A673 (cell line): ENCODE measurements at regions not wholly inside any gene's neighbourhood (a gene's known extent, or its start where the extent isn't known, plus 50 kb on each side); places are given as distances from the start of the nearest gene placed in this dataset.

Experiments
- BruUV-seq: library from RNA; stranded (reverse); fragments of 400-500 nt; replicated peaks from 2 replicates; lab custom pipeline; 2021; lab: Mats Ljungman, UMichigan
- CTCF ChIA-PET: fragments of 300-600 bp; sonication (Branson Sonifier 250); formaldehyde crosslinking; loops from one replicate; lab custom pipeline; 2022; ENCODE audit warnings: antibody characterized with exemption; lab: Charles Lee
- POLR2A ChIA-PET: fragments of 300-600 bp; sonication (Branson Sonifier 250); formaldehyde crosslinking; loops from one replicate; lab custom pipeline; 2022; ENCODE audit warnings: antibody characterized with exemption; ENCODE audit not compliant: low non-redundant PET; lab: Charles Lee
- DNase-seq: peaks from one replicate; pipeline ENCODE4 v3.0.0-alpha.2; 2015; ENCODE audit warnings: low spot score
- H3K27ac ChIP-seq: fragments of 200-600 bp; sonication (generic); 2 replicates; pipeline ENCODE4 v1.5.1; 2016; ENCODE audit warnings: mixed run types, low read depth, mild to moderate bottlenecking, mixed read lengths, antibody characterized with exemption, low read length; ENCODE audit not compliant: poor library complexity, severe bottlenecking
- H3K27me3 ChIP-seq: fragments of 200-600 bp; sonication (generic); replicated peaks from 2 replicates; pipeline ENCODE4 v1.6.1; 2017; ENCODE audit warnings: mixed run types, low read depth, mild to moderate bottlenecking, mixed read lengths, antibody characterized with exemption, low read length; ENCODE audit not compliant: insufficient read depth, poor library complexity
- H3K36me3 ChIP-seq: fragments of 200-600 bp; sonication (generic); 2 replicates; pipeline ENCODE4 v1.6.1; 2016; ENCODE audit warnings: mixed run types, mild to moderate bottlenecking, mixed read lengths, antibody characterized with exemption, low read length; ENCODE audit not compliant: insufficient read depth, poor library complexity, severe bottlenecking
- H3K4me1 ChIP-seq: fragments of 200-600 bp; sonication (generic); 2 replicates; pipeline ENCODE4 v1.6.1; 2017; ENCODE audit warnings: mixed run types, mild to moderate bottlenecking, mixed read lengths, antibody characterized with exemption, low read length; ENCODE audit not compliant: insufficient read depth, poor library complexity, severe bottlenecking
- H3K4me3 ChIP-seq: fragments of 200-600 bp; sonication (generic); 2 replicates; pipeline ENCODE4 v1.5.1; 2016; ENCODE audit warnings: low read depth, mixed run types, mild to moderate bottlenecking, mixed read lengths, low read length; ENCODE audit not compliant: poor library complexity, severe bottlenecking
- H3K9me3 ChIP-seq: fragments of 200-600 bp; sonication (generic); 2 replicates; pipeline ENCODE4 v1.6.1; 2016; ENCODE audit warnings: mixed run types, low read depth, mild to moderate bottlenecking, mixed read lengths, antibody characterized with exemption, low read length; ENCODE audit not compliant: poor library complexity, severe bottlenecking
- EZH2 ChIP-seq: fragments of 200-600 bp; sonication (generic); IDR thresholded peaks from 2 replicates; pipeline ENCODE4 v1.6.1; 2017; ENCODE audit warnings: borderline replicate concordance, low read depth, mild to moderate bottlenecking, mixed read lengths, antibody characterized with exemption, low read length; ENCODE audit not compliant: poor library complexity, severe bottlenecking
- intact Hi-C: fragments of 100-400 bp; cut with micrococcal nuclease; formaldehyde crosslinking; loops from one replicate; pipeline ENCODE4 v1.10.0; 2022; ENCODE audit not compliant: unreplicated experiment
- TF ChIP-seq, protein P1 (sequence below): fragments of 300-800, 200-600 bp; sonication (generic); conservative IDR thresholded peaks from 2 replicates; pipeline ENCODE4 v1.5.1; 2017; ENCODE audit warnings: low read depth, mild to moderate bottlenecking, antibody characterized with exemption, low read length, moderate library complexity, mixed read lengths

DNA sequence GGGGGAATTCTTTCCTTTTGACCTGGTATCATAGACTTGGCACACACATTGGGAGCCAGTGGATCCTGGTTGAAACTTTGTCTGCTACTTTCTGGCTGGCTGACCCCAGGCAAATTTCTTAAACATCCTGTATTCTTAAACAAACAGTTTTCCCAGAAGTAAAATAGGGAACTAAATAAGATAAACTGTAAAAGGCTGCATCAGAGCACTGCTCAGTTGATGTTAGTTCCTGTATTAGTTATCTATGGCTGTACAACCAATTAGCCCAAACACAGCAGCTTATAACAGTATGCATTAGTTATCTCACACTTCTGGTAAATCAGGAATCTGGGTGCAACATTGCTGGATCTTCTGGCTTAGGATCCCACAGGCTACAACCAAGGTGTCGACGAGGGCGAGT is 73.1 kb upstream of the SLCO3A1 start:
- Histone ChIP-seq H3K4me3 (no peak overlapping the region), H3K27me3 (no peaks in the 10 kb centered on the region), H3K27ac (no peak overlapping the region), H3K9me3 (no peaks in the 10 kb centered on the region), H3K4me1 (no peaks in the 10 kb centered on the region), H3K36me3 (no peaks in the 10 kb centered on the region)
- DNase-seq, result no peak
- intact Hi-C loops, result no loop called here
- CTCF ChIA-PET, result interaction anchor here (0.7 kb wide), 1 partner anchor 9 kb away, joined by 3 read pairs; no protein-coding TSS in a partner anchor
- POLR2A ChIA-PET, result no interaction called here
- TF ChIP-seq EZH2, result no peak
- TF ChIP-seq, protein P1, sequence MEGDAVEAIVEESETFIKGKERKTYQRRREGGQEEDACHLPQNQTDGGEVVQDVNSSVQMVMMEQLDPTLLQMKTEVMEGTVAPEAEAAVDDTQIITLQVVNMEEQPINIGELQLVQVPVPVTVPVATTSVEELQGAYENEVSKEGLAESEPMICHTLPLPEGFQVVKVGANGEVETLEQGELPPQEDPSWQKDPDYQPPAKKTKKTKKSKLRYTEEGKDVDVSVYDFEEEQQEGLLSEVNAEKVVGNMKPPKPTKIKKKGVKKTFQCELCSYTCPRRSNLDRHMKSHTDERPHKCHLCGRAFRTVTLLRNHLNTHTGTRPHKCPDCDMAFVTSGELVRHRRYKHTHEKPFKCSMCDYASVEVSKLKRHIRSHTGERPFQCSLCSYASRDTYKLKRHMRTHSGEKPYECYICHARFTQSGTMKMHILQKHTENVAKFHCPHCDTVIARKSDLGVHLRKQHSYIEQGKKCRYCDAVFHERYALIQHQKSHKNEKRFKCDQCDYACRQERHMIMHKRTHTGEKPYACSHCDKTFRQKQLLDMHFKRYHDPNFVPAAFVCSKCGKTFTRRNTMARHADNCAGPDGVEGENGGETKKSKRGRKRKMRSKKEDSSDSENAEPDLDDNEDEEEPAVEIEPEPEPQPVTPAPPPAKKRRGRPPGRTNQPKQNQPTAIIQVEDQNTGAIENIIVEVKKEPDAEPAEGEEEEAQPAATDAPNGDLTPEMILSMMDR, result no peak
- no TSS peak for BruUV-seq

DNA sequence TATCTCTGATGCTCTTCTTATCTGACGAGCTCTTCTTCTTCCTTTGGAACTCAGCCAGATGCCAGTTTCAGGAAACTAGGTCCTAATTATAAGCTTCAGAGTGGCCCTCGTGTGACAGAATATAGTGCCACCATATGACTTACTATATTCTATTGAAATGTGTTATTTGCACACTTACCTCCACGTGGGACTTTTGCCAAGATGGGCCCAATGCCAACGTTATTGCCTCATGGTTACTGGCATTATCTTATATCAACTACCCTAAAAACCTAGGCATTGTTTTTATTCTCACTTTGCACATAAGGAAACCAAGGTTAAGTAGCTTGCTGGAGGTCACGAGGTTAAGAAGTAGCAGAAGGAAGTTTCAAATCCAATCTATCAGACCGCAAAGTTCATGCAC is 71.3 kb upstream of the SLCO3A1 start:
- no TSS peak for BruUV-seq
- Histone ChIP-seq H3K4me1 (no peaks in the 10 kb centered on the region), H3K36me3 (no peaks in the 10 kb centered on the region), H3K27me3 (no peaks in the 10 kb centered on the region), H3K9me3 (no peaks in the 10 kb centered on the region), H3K4me3 (no peak overlapping the region), H3K27ac (no peak overlapping the region)
- ChIA-PET CTCF (no interaction called here), POLR2A (no interaction called here)
- no peak for TF ChIP-seq EZH2
- TF ChIP-seq, protein P1, result no peak
- intact Hi-C loops, result no loop called here
- no peak for DNase-seq

DNA sequence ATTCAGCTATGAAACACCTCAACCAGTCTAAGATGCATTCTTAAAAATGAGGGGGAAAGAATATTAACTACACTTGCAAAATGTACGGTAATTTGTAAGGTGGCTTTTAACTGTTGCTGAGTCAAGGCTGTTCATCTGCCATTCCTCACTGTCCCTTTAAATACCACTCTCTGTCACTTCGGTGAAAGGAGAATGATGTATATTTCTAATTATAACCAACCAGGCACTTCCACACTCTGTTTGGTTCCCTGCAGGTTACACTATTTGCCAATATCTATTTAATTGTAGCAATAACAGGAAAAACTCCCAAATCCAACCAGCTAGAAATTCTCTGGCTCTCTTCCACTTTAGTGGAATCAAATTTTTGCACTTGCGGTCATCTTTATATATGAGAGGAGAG is 70.5 kb upstream of the SLCO3A1 start:
- intact Hi-C loops, result no loop called here
- POLR2A ChIA-PET, result no interaction called here
- CTCF ChIA-PET, result no interaction called here
- H3K4me1 ChIP-seq, result no peaks in the 10 kb centered on the region
- no peak for TF ChIP-seq EZH2
- TF ChIP-seq, protein P1, result no peak
- DNase-seq, result no peak
- H3K9me3 ChIP-seq, result no peaks in the 10 kb centered on the region
- no peaks in the 10 kb centered on the region for H3K27me3 ChIP-seq
- H3K36me3 ChIP-seq, result no peaks in the 10 kb centered on the region
- no peak overlapping the region for H3K4me3 ChIP-seq
- BruUV-seq, result no TSS peak
- no peak overlapping the region for H3K27ac ChIP-seq
